Naive thymus-derived CD4-positive, alpha-beta T cell (primary cell): ENCODE measurements at regions not wholly inside any gene's neighbourhood (a gene's known extent, or its start where the extent isn't known, plus 50 kb on each side); places are given as distances from the start of the nearest gene placed in this dataset.
"Not testable (repeated sequence)": the region's sequence is repeated elsewhere in the genome, so short reads cannot be mapped to it uniquely, and the experiment has no call there.

Experiments
- ATAC-seq: fragments of 150-1000 bp; cut with Tn5 transposase; 2 replicates; pipeline ENCODE4 v1.10.0; 2021; ENCODE audit warnings: mild to moderate bottlenecking, moderate library complexity
- CTCF ChIA-PET: fragments of 350-600 bp; sonication (Branson Sonifier 250); formaldehyde crosslinking; loops from one replicate; lab custom pipeline; 2021; ENCODE audit warnings: antibody characterized with exemption; lab: Charles Lee
- POLR2A ChIA-PET: fragments of 350-600 bp; sonication (Branson Sonifier 250); formaldehyde crosslinking; loops from one replicate; lab custom pipeline; 2021; ENCODE audit warnings: antibody characterized with exemption, inconsistent platforms; lab: Charles Lee
- DNase-seq, 9 donors: peaks; one replicate each; pipeline versions ENCODE4 v3.0.0 to v3.0.0-alpha.2; 2020 to 2022; ENCODE audit warnings: mixed read lengths in 1 of 9
- H3K27ac ChIP-seq: one replicate; pipeline ENCODE4 v1.7.0; 2013; ENCODE audit warnings: mild to moderate bottlenecking, low read depth, low read length, moderate library complexity
- H3K27me3 ChIP-seq, 2 donors: one replicate each; pipeline ENCODE4 v1.7.0; 2013; ENCODE audit warnings: low read length in 2 of 2, mild to moderate bottlenecking in 2 of 2, moderate library complexity in 2 of 2; ENCODE audit not compliant: control insufficient read depth in 2 of 2, insufficient read depth in 2 of 2
- H3K36me3 ChIP-seq, 3 experiments: 1 replicate in 2 of 3; 2 replicates in 1 of 3; pipeline ENCODE4 v1.7.0; 2013; ENCODE audit warnings: low read length in 3 of 3, mild to moderate bottlenecking in 3 of 3, moderate library complexity in 1 of 3; ENCODE audit not compliant: insufficient read depth in 3 of 3, control insufficient read depth in 2 of 3
- H3K4me1 ChIP-seq, 2 donors: one replicate each; pipeline ENCODE4 v1.7.0; 2013; ENCODE audit warnings: low read length in 2 of 2, mild to moderate bottlenecking in 2 of 2, moderate library complexity in 1 of 2; ENCODE audit not compliant: control insufficient read depth in 2 of 2, insufficient read depth in 2 of 2
- H3K4me3 ChIP-seq: 2 replicates; pipeline ENCODE4 v1.7.0; 2013; ENCODE audit warnings: mild to moderate bottlenecking, low read length
- H3K9me3 ChIP-seq, 3 experiments: 1 replicate in 2 of 3; 2 replicates in 1 of 3; pipeline ENCODE4 v1.7.0; 2013; ENCODE audit warnings: low read length in 3 of 3; ENCODE audit not compliant: control insufficient read depth in 2 of 3
- H3K27ac Mint-ChIP-seq, 9 donors: one replicate each; pipeline ENCODE4 v1.8.0; 2020 to 2022; ENCODE audit warnings: mixed read lengths in 9 of 9, mild to moderate bottlenecking in 8 of 9, moderate library complexity in 5 of 9, inconsistent platforms in 2 of 9
- H3K27me3 Mint-ChIP-seq, 5 donors: one replicate each; pipeline ENCODE4 v1.8.0; 2021 to 2022; ENCODE audit warnings: mixed read lengths in 5 of 5, mild to moderate bottlenecking in 1 of 5
- H3K36me3 Mint-ChIP-seq, 5 donors: one replicate each; pipeline ENCODE4 v1.8.0; 2020 to 2022; ENCODE audit warnings: mixed read lengths in 5 of 5, mild to moderate bottlenecking in 3 of 5, inconsistent platforms in 1 of 5
- H3K4me1 Mint-ChIP-seq, 7 donors: one replicate each; pipeline ENCODE4 v1.8.0; 2020 to 2022; ENCODE audit warnings: mixed read lengths in 7 of 7, mild to moderate bottlenecking in 3 of 7, inconsistent platforms in 1 of 7
- H3K4me3 Mint-ChIP-seq, 10 donors: one replicate each; pipeline ENCODE4 v1.8.0; 2020 to 2022; ENCODE audit warnings: mild to moderate bottlenecking in 10 of 10, mixed read lengths in 10 of 10, moderate library complexity in 6 of 10, inconsistent platforms in 2 of 10
- H3K9me3 Mint-ChIP-seq, 11 donors: one replicate each; pipeline ENCODE4 v1.8.0; 2020 to 2022; ENCODE audit warnings: mixed read lengths in 11 of 11, mild to moderate bottlenecking in 4 of 11, inconsistent platforms in 1 of 11, moderate library complexity in 1 of 11
- intact Hi-C, 2 donors: fragments of 100-400 bp; cut with micrococcal nuclease; formaldehyde crosslinking; loops; one replicate each; pipeline ENCODE4 v1.15.1; 2023

GRCh38 chr4:65998807-65999517, 328.7 kb upstream of the EPHA5 start:
- H3K4me3 Mint-ChIP-seq, H3K27me3 Mint-ChIP-seq, H3K9me3 ChIP-seq, H3K4me3 ChIP-seq, H3K36me3 ChIP-seq, POLR2A ChIA-PET, H3K27ac Mint-ChIP-seq, H3K27ac ChIP-seq, DNase-seq, H3K27me3 ChIP-seq, intact Hi-C loops, H3K4me1 ChIP-seq, ATAC-seq, H3K36me3 Mint-ChIP-seq, CTCF ChIA-PET, H3K4me1 Mint-ChIP-seq: not testable (repeated sequence)
- peaks cover 2 to 31% (median 7%) of the 10 kb centered on the region in 11 donors for H3K9me3 Mint-ChIP-seq

DNA sequence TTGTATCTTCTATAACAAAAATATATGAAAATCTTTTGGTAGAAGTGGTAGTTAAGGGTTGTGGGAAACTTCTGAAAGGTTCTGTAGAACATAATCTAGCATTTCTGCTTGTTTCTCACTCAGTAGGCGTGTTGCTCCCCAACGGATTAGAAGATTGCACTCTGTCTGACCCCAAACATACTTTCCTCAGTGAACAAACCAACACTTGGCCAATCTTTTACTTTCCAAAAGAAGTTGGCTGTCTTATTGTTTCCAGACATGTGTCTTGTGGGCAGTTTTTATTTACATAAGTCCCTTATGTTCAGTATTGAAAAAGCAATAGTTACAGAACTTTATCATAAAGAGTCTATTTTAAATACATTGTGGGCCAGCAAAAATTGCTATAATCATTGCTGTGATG, 312.8 kb upstream of the EPHA5 start:
- Histone ChIP-seq H3K36me3 (no peaks in the 10 kb centered on the region), H3K4me3 (no peak overlapping the region), H3K9me3 (no peaks in the 10 kb centered on the region), H3K27me3 (no peaks in the 10 kb centered on the region), H3K27ac (no peak overlapping the region), H3K4me1 (no peaks in the 10 kb centered on the region)
- no peak for DNase-seq
- POLR2A ChIA-PET: no interaction called here
- H3K36me3 Mint-ChIP-seq: no peaks in the 10 kb centered on the region
- ATAC-seq: no peak
- no peaks in the 10 kb centered on the region for H3K27me3 Mint-ChIP-seq
- intact Hi-C loops: no loop called here
- CTCF ChIA-PET: no interaction called here
- H3K9me3 Mint-ChIP-seq: peaks cover 5 to 22% (median 12%) of the 10 kb centered on the region in 11 donors
- no peaks in the 10 kb centered on the region for H3K4me1 Mint-ChIP-seq
- no peak overlapping the region for H3K4me3 Mint-ChIP-seq
- no peak overlapping the region for H3K27ac Mint-ChIP-seq

DNA sequence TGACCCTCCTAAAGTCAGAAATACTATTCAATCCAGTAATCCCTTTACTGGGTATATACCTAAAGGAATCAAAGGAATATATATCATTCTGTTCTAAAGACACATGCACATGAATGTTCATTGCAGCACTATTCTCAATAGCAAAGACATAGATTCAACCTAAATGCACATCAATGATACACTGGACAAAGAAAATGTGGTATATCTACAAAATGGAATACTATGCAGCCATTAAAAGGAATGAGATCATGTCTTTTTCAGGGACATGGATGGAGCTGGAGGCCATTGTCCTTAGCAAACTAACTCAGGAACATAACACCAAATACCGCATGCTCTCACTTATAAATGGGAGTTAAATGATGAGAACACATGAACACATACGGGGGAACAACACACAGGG, 306.0 kb upstream of the EPHA5 start:
- no peaks in the 10 kb centered on the region for H3K27me3 ChIP-seq
- H3K36me3 Mint-ChIP-seq: no peaks in the 10 kb centered on the region
- CTCF ChIA-PET: no interaction called here
- no peaks in the 10 kb centered on the region for H3K4me1 ChIP-seq
- H3K27ac ChIP-seq: no peak overlapping the region
- no peaks in the 10 kb centered on the region for H3K36me3 ChIP-seq
- POLR2A ChIA-PET: no interaction called here
- H3K4me3 Mint-ChIP-seq: no peak overlapping the region
- peaks cover 0 to 1% (median 0%) of the 10 kb centered on the region in 7 donors for H3K4me1 Mint-ChIP-seq
- H3K4me3 ChIP-seq: no peak overlapping the region
- H3K9me3 ChIP-seq: no peaks in the 10 kb centered on the region
- peaks cover 5 to 19% (median 11%) of the 10 kb centered on the region in 11 donors for H3K9me3 Mint-ChIP-seq
- intact Hi-C loops: no loop called here
- DNase-seq: no peak
- no peak overlapping the region for H3K27ac Mint-ChIP-seq
- H3K27me3 Mint-ChIP-seq: no peaks in the 10 kb centered on the region
- ATAC-seq: no peak

GRCh38 chr4:65973186-65973585, 302.9 kb upstream of the EPHA5 start:
- Histone ChIP-seq H3K4me1 (no peaks in the 10 kb centered on the region), H3K4me3 (no peak overlapping the region), H3K36me3 (no peaks in the 10 kb centered on the region), H3K9me3 (no peaks in the 10 kb centered on the region), H3K27me3 (no peaks in the 10 kb centered on the region), H3K27ac (no peak overlapping the region)
- no peak overlapping the region for H3K27ac Mint-ChIP-seq
- no peak for ATAC-seq
- POLR2A ChIA-PET: no interaction called here
- H3K4me3 Mint-ChIP-seq: no peak overlapping the region
- H3K9me3 Mint-ChIP-seq: peaks cover 0 to 16% (median 7%) of the 10 kb centered on the region in 11 donors
- intact Hi-C loops: no loop called here
- H3K36me3 Mint-ChIP-seq: no peaks in the 10 kb centered on the region
- H3K4me1 Mint-ChIP-seq: peaks cover 0 to 1% (median 0%) of the 10 kb centered on the region in 7 donors
- CTCF ChIA-PET: no interaction called here
- no peaks in the 10 kb centered on the region for H3K27me3 Mint-ChIP-seq
- DNase-seq: no peak

GRCh38 chr4:65971686-65972085, 301.4 kb upstream of the EPHA5 start:
- Mint-ChIP-seq H3K4me1 (peaks cover 0 to 1% (median 0%) of the 10 kb centered on the region in 7 donors), H3K27ac (no peak overlapping the region), H3K4me3 (no peak overlapping the region), H3K27me3 (no peaks in the 10 kb centered on the region), H3K9me3 (peaks cover 0 to 11% (median 7%) of the 10 kb centered on the region in 11 donors), H3K36me3 (no peaks in the 10 kb centered on the region)
- ChIA-PET POLR2A (no interaction called here), CTCF (no interaction called here)
- Histone ChIP-seq H3K4me3 (no peak overlapping the region), H3K4me1 (no peaks in the 10 kb centered on the region), H3K27me3 (no peaks in the 10 kb centered on the region), H3K9me3 (no peaks in the 10 kb centered on the region), H3K27ac (no peak overlapping the region), H3K36me3 (no peaks in the 10 kb centered on the region)
- DNase-seq (no peak), ATAC-seq (no peak)
- intact Hi-C loops: no loop called here

GRCh38 chr4:65968831-65969558, 298.7 kb upstream of the EPHA5 start:
- ATAC-seq: no peak
- H3K4me1 ChIP-seq: no peaks in the 10 kb centered on the region
- no peaks in the 10 kb centered on the region for H3K9me3 ChIP-seq
- intact Hi-C loops: no loop called here
- H3K4me1 Mint-ChIP-seq: peaks cover 0 to 1% (median 0%) of the 10 kb centered on the region in 7 donors
- CTCF ChIA-PET: no interaction called here
- no peak overlapping the region for H3K27ac Mint-ChIP-seq
- no peak overlapping the region for H3K4me3 ChIP-seq
- POLR2A ChIA-PET: no interaction called here
- no peaks in the 10 kb centered on the region for H3K27me3 ChIP-seq
- DNase-seq: no peak
- H3K27ac ChIP-seq: no peak overlapping the region
- H3K27me3 Mint-ChIP-seq: no peaks in the 10 kb centered on the region
- no peak overlapping the region for H3K4me3 Mint-ChIP-seq
- H3K36me3 ChIP-seq: no peaks in the 10 kb centered on the region
- H3K36me3 Mint-ChIP-seq: no peaks in the 10 kb centered on the region
- H3K9me3 Mint-ChIP-seq: peaks cover 0 to 11% (median 4%) of the 10 kb centered on the region in 11 donors

GRCh38 chr4:65960751-65961150, 290.5 kb upstream of the EPHA5 start:
- no peaks in the 10 kb centered on the region for H3K27me3 ChIP-seq
- no peaks in the 10 kb centered on the region for H3K9me3 ChIP-seq
- CTCF ChIA-PET: no interaction called here
- Mint-ChIP-seq H3K27ac (no peak overlapping the region), H3K27me3 (no peaks in the 10 kb centered on the region), H3K4me3 (no peak overlapping the region), H3K36me3 (peaks cover 0 to 4% (median 0%) of the 10 kb centered on the region in 5 donors), H3K4me1 (no peaks in the 10 kb centered on the region), H3K9me3 (peaks cover 0 to 15% (median 8%) of the 10 kb centered on the region in 11 donors)
- intact Hi-C loops: no loop called here
- no peaks in the 10 kb centered on the region for H3K4me1 ChIP-seq
- no peaks in the 10 kb centered on the region for H3K36me3 ChIP-seq
- no peak overlapping the region for H3K4me3 ChIP-seq
- POLR2A ChIA-PET: no interaction called here
- ATAC-seq (no peak), DNase-seq (no peak)
- no peak overlapping the region for H3K27ac ChIP-seq
